ENCODE measurements at regions not wholly inside any gene's neighbourhood (a gene's known extent, or its start where the extent isn't known, plus 50 kb on each side); places are given as distances from the start of the nearest gene placed in this dataset.

GRCh38 chr5:8691221-8691620 is 822.3 kb downstream of the MTRR start:
- DNase-seq (ENCODE audit: low read depth) = no peak
- Histone ChIP-seq H3K36me3 (ENCODE audit: control insufficient read depth, insufficient read depth, low read length, severe bottlenecking) (no peaks in the 10 kb centered on the region), H3K9ac (ENCODE audit: low read length) (no peak overlapping the region), H3K4me1 (ENCODE audit: control insufficient read depth, insufficient read depth, low read length) (peaks cover 11% of the 10 kb centered on the region), H3K4me3 (ENCODE audit: low read length) (no peak overlapping the region), H3K9me3 (ENCODE audit: control insufficient read depth, low read length) (no peaks in the 10 kb centered on the region), H3K27me3 (replicated peaks; ENCODE audit: control insufficient read depth, insufficient read depth, low read length) (no peaks in the 10 kb centered on the region)

- DNase-seq (ENCODE audit: low read depth) = no peak
- Histone ChIP-seq H3K36me3 (ENCODE audit: control insufficient read depth, insufficient read depth, low read length, severe bottlenecking) (no peaks in the 10 kb centered on the region), H3K4me3 (ENCODE audit: low read length) (no peak overlapping the region), H3K4me1 (ENCODE audit: control insufficient read depth, insufficient read depth, low read length) (no peaks in the 10 kb centered on the region), H3K27me3 (replicated peaks; ENCODE audit: control insufficient read depth, insufficient read depth, low read length) (no peaks in the 10 kb centered on the region), H3K9me3 (ENCODE audit: control insufficient read depth, low read length) (no peaks in the 10 kb centered on the region), H3K9ac (ENCODE audit: low read length) (no peak overlapping the region)
Observed at GRCh38 chr5:8693341-8693844, 824.4 kb downstream of the MTRR start.

GRCh38 chr5:8694545-8694944 is 825.6 kb downstream of the MTRR start:
- H3K36me3 ChIP-seq (ENCODE audit: control insufficient read depth, insufficient read depth, low read length, severe bottlenecking) = no peaks in the 10 kb centered on the region
- H3K9ac ChIP-seq (ENCODE audit: low read length) = no peak overlapping the region
- no peaks in the 10 kb centered on the region for H3K4me1 ChIP-seq (ENCODE audit: control insufficient read depth, insufficient read depth, low read length)
- no peak overlapping the region for H3K4me3 ChIP-seq (ENCODE audit: low read length)
- DNase-seq (ENCODE audit: low read depth) = no peak
- no peaks in the 10 kb centered on the region for H3K27me3 ChIP-seq (replicated peaks; ENCODE audit: control insufficient read depth, insufficient read depth, low read length)
- H3K9me3 ChIP-seq (ENCODE audit: control insufficient read depth, low read length) = no peaks in the 10 kb centered on the region

GRCh38 chr5:8695902-8696845 is 827.2 kb downstream of the MTRR start:
- no peaks in the 10 kb centered on the region for H3K9me3 ChIP-seq (ENCODE audit: control insufficient read depth, low read length)
- H3K36me3 ChIP-seq (ENCODE audit: control insufficient read depth, insufficient read depth, low read length, severe bottlenecking) = no peaks in the 10 kb centered on the region
- no peaks in the 10 kb centered on the region for H3K27me3 ChIP-seq (replicated peaks; ENCODE audit: control insufficient read depth, insufficient read depth, low read length)
- H3K9ac ChIP-seq (ENCODE audit: low read length) = no peak overlapping the region
- H3K4me1 ChIP-seq (ENCODE audit: control insufficient read depth, insufficient read depth, low read length) = no peaks in the 10 kb centered on the region
- no peak for DNase-seq (ENCODE audit: low read depth)
- no peak overlapping the region for H3K4me3 ChIP-seq (ENCODE audit: low read length)

- Histone ChIP-seq H3K4me1 (ENCODE audit: control insufficient read depth, insufficient read depth, low read length) (no peaks in the 10 kb centered on the region), H3K9ac (ENCODE audit: low read length) (no peak overlapping the region), H3K36me3 (ENCODE audit: control insufficient read depth, insufficient read depth, low read length, severe bottlenecking) (no peaks in the 10 kb centered on the region), H3K27me3 (replicated peaks; ENCODE audit: control insufficient read depth, insufficient read depth, low read length) (no peaks in the 10 kb centered on the region), H3K9me3 (ENCODE audit: control insufficient read depth, low read length) (no peaks in the 10 kb centered on the region), H3K4me3 (ENCODE audit: low read length) (no peak overlapping the region)
- DNase-seq (ENCODE audit: low read depth) = no peak
Observed at GRCh38 chr5:8700222-8700621, 831.3 kb downstream of the MTRR start.

GRCh38 chr5:8700671-8701070 is 831.7 kb downstream of the MTRR start:
- no peak overlapping the region for H3K4me3 ChIP-seq (ENCODE audit: low read length)
- no peaks in the 10 kb centered on the region for H3K4me1 ChIP-seq (ENCODE audit: control insufficient read depth, insufficient read depth, low read length)
- no peaks in the 10 kb centered on the region for H3K27me3 ChIP-seq (replicated peaks; ENCODE audit: control insufficient read depth, insufficient read depth, low read length)
- no peaks in the 10 kb centered on the region for H3K36me3 ChIP-seq (ENCODE audit: control insufficient read depth, insufficient read depth, low read length, severe bottlenecking)
- no peak for DNase-seq (ENCODE audit: low read depth)
- H3K9ac ChIP-seq (ENCODE audit: low read length) = no peak overlapping the region
- H3K9me3 ChIP-seq (ENCODE audit: control insufficient read depth, low read length) = no peaks in the 10 kb centered on the region

- no peaks in the 10 kb centered on the region for H3K27me3 ChIP-seq (replicated peaks; ENCODE audit: control insufficient read depth, insufficient read depth, low read length)
- no peaks in the 10 kb centered on the region for H3K4me1 ChIP-seq (ENCODE audit: control insufficient read depth, insufficient read depth, low read length)
- H3K9me3 ChIP-seq (ENCODE audit: control insufficient read depth, low read length) = no peaks in the 10 kb centered on the region
- no peak overlapping the region for H3K4me3 ChIP-seq (ENCODE audit: low read length)
- DNase-seq (ENCODE audit: low read depth) = peak; percentile 17
- no peaks in the 10 kb centered on the region for H3K36me3 ChIP-seq (ENCODE audit: control insufficient read depth, insufficient read depth, low read length, severe bottlenecking)
- no peak overlapping the region for H3K9ac ChIP-seq (ENCODE audit: low read length)
Observed at GRCh38 chr5:8701251-8701650, 832.3 kb downstream of the MTRR start.

- Histone ChIP-seq H3K4me3 (ENCODE audit: low read length) (no peak overlapping the region), H3K36me3 (ENCODE audit: control insufficient read depth, insufficient read depth, low read length, severe bottlenecking) (no peaks in the 10 kb centered on the region), H3K9ac (ENCODE audit: low read length) (no peak overlapping the region), H3K4me1 (ENCODE audit: control insufficient read depth, insufficient read depth, low read length) (no peaks in the 10 kb centered on the region), H3K27me3 (replicated peaks; ENCODE audit: control insufficient read depth, insufficient read depth, low read length) (no peaks in the 10 kb centered on the region), H3K9me3 (ENCODE audit: control insufficient read depth, low read length) (peaks cover 4% of the 10 kb centered on the region)
- DNase-seq (ENCODE audit: low read depth) = peak; percentile 52
Observed at GRCh38 chr5:8710426-8710930, 835.4 kb downstream of the SEMA5A start.

- Histone ChIP-seq H3K4me1 (ENCODE audit: control insufficient read depth, insufficient read depth, low read length) (no peaks in the 10 kb centered on the region), H3K9ac (ENCODE audit: low read length) (no peak overlapping the region), H3K27me3 (replicated peaks; ENCODE audit: control insufficient read depth, insufficient read depth, low read length) (no peaks in the 10 kb centered on the region), H3K36me3 (ENCODE audit: control insufficient read depth, insufficient read depth, low read length, severe bottlenecking) (no peaks in the 10 kb centered on the region), H3K9me3 (ENCODE audit: control insufficient read depth, low read length) (no peaks in the 10 kb centered on the region), H3K4me3 (ENCODE audit: low read length) (no peak overlapping the region)
- DNase-seq (ENCODE audit: low read depth) = no peak
Observed at GRCh38 chr5:8714198-8714597, 831.7 kb downstream of the SEMA5A start.

GRCh38 chr5:8714861-8715260 is 831.0 kb downstream of the SEMA5A start:
- H3K9me3 ChIP-seq (ENCODE audit: control insufficient read depth, low read length) = no peaks in the 10 kb centered on the region
- no peaks in the 10 kb centered on the region for H3K36me3 ChIP-seq (ENCODE audit: control insufficient read depth, insufficient read depth, low read length, severe bottlenecking)
- no peaks in the 10 kb centered on the region for H3K4me1 ChIP-seq (ENCODE audit: control insufficient read depth, insufficient read depth, low read length)
- H3K27me3 ChIP-seq (replicated peaks; ENCODE audit: control insufficient read depth, insufficient read depth, low read length) = no peaks in the 10 kb centered on the region
- no peak overlapping the region for H3K9ac ChIP-seq (ENCODE audit: low read length)
- H3K4me3 ChIP-seq (ENCODE audit: low read length) = no peak overlapping the region
- no peak for DNase-seq (ENCODE audit: low read depth)

GRCh38 chr5:8719796-8720195 is 826.1 kb downstream of the SEMA5A start:
- H3K4me3 ChIP-seq (ENCODE audit: low read length) = no peak overlapping the region
- no peaks in the 10 kb centered on the region for H3K27me3 ChIP-seq (replicated peaks; ENCODE audit: control insufficient read depth, insufficient read depth, low read length)
- H3K9me3 ChIP-seq (ENCODE audit: control insufficient read depth, low read length) = no peaks in the 10 kb centered on the region
- no peak overlapping the region for H3K9ac ChIP-seq (ENCODE audit: low read length)
- no peak for DNase-seq (ENCODE audit: low read depth)
- H3K4me1 ChIP-seq (ENCODE audit: control insufficient read depth, insufficient read depth, low read length) = peaks cover 14% of the 10 kb centered on the region
- no peaks in the 10 kb centered on the region for H3K36me3 ChIP-seq (ENCODE audit: control insufficient read depth, insufficient read depth, low read length, severe bottlenecking)
